CD14-positive monocyte (primary cell): ENCODE measurements at regions not wholly inside any gene's neighbourhood (a gene's known extent, or its start where the extent isn't known, plus 50 kb on each side); places are given as distances from the start of the nearest gene placed in this dataset.
"Not testable (repeated sequence)": the region's sequence is repeated elsewhere in the genome, so short reads cannot be mapped to it uniquely, and the experiment has no call there.

Source experiments
- DNase-seq, 3 donors: peaks; one replicate each; pipeline ENCODE4 v3.0.0-alpha.2; 2011 to 2022
- H2AFZ ChIP-seq: 2 replicates; pipeline ENCODE4 v1.6.0; 2012; ENCODE audit warnings: mild to moderate bottlenecking, low read depth, low read length, inconsistent platforms; ENCODE audit not compliant: insufficient read depth, poor library complexity, severe bottlenecking
- H3K27ac ChIP-seq, 2 donors: 1 replicate in 1 of 2; 2 replicates in 1 of 2; pipeline ENCODE4 v1.5.1; 2012 to 2013; ENCODE audit warnings: low read length in 2 of 2, control low read depth in 1 of 2, inconsistent platforms in 1 of 2, low read depth in 1 of 2, mild to moderate bottlenecking in 1 of 2
- H3K27me3 ChIP-seq, 2 donors: one replicate each; pipeline versions ENCODE4 v1.6.0 to v1.6.1; 2011 to 2013; ENCODE audit warnings: low read length in 2 of 2; ENCODE audit not compliant: control insufficient read depth in 2 of 2, insufficient read depth in 2 of 2
- H3K36me3 ChIP-seq, 2 donors: replicated peaks in 1 of 2; 1 replicate in 1 of 2; 2 replicates in 1 of 2; pipeline versions ENCODE4 v1.5.1 to v1.6.1; 2012 to 2013; ENCODE audit warnings: low read length in 2 of 2, control low read depth in 1 of 2, inconsistent platforms in 1 of 2, mild to moderate bottlenecking in 1 of 2; ENCODE audit not compliant: insufficient read depth in 2 of 2, control insufficient read depth in 1 of 2
- H3K4me1 ChIP-seq, 2 donors: 1 replicate in 1 of 2; 2 replicates in 1 of 2; pipeline versions ENCODE4 v1.5.1 to v1.6.1; 2012 to 2013; ENCODE audit warnings: low read length in 2 of 2, control low read depth in 1 of 2, inconsistent platforms in 1 of 2, mild to moderate bottlenecking in 1 of 2, moderate library complexity in 1 of 2; ENCODE audit not compliant: insufficient read depth in 2 of 2, control insufficient read depth in 1 of 2
- H3K4me2 ChIP-seq: replicated peaks from 2 replicates; pipeline ENCODE3; 2012; ENCODE audit warnings: low read length, moderate library complexity, mild to moderate bottlenecking; ENCODE audit not compliant: poor library complexity, severe bottlenecking; ENCODE audit errors: extremely low read depth
- H3K4me3 ChIP-seq, 3 experiments: fragments of 200-600 bp in 1 of 3; sonication (generic) in 1 of 3; replicated peaks in 1 of 3; 1 replicate in 2 of 3; 2 replicates in 1 of 3; pipeline ENCODE4 v1.5.1; 2011 to 2013; ENCODE audit warnings: low read length in 3 of 3, mild to moderate bottlenecking in 3 of 3, control low read depth in 2 of 3, low read depth in 2 of 3, inconsistent platforms in 1 of 3, moderate library complexity in 1 of 3
- H3K79me2 ChIP-seq: 2 replicates; pipeline ENCODE4 v1.6.0; 2012; ENCODE audit warnings: mild to moderate bottlenecking, control low read depth, inconsistent platforms, low read length, moderate library complexity; ENCODE audit not compliant: insufficient read depth
- H3K9ac ChIP-seq: 2 replicates; pipeline ENCODE4 v1.6.0; 2017; ENCODE audit warnings: low read length, mild to moderate bottlenecking; ENCODE audit not compliant: insufficient read depth, poor library complexity, severe bottlenecking
- H3K9me3 ChIP-seq, 2 donors: replicated peaks in 1 of 2; 1 replicate in 1 of 2; 2 replicates in 1 of 2; pipeline versions ENCODE4 v1.5.1 to v1.6.1; 2012 to 2013; ENCODE audit warnings: low read length in 2 of 2, control low read depth in 1 of 2; ENCODE audit not compliant: control insufficient read depth in 1 of 2, insufficient read depth in 1 of 2
- H4K20me1 ChIP-seq: 2 replicates; pipeline ENCODE4 v1.6.0; 2012; ENCODE audit warnings: mild to moderate bottlenecking, low read length, control low read depth, moderate library complexity; ENCODE audit not compliant: insufficient read depth
- H3K27ac Mint-ChIP-seq, 7 donors: one replicate each; pipeline ENCODE4 v1.8.0; 2020; ENCODE audit warnings: mild to moderate bottlenecking in 7 of 7, mixed read lengths in 7 of 7, moderate library complexity in 6 of 7, inconsistent platforms in 2 of 7
- H3K27me3 Mint-ChIP-seq, 3 donors: one replicate each; pipeline ENCODE4 v1.8.0; 2021 to 2022; ENCODE audit warnings: low read depth in 3 of 3, mild to moderate bottlenecking in 3 of 3, mixed read lengths in 3 of 3, moderate library complexity in 3 of 3, inconsistent platforms in 1 of 3
- H3K36me3 Mint-ChIP-seq, 2 donors: one replicate each; pipeline ENCODE4 v1.8.0; 2020; ENCODE audit warnings: mixed read lengths in 2 of 2, inconsistent platforms in 1 of 2, mild to moderate bottlenecking in 1 of 2
- H3K4me1 Mint-ChIP-seq: one replicate; pipeline ENCODE4 v1.8.0; 2020; ENCODE audit warnings: mild to moderate bottlenecking, mixed read lengths
- H3K4me3 Mint-ChIP-seq, 2 donors: one replicate each; pipeline ENCODE4 v1.8.0; 2020; ENCODE audit warnings: mild to moderate bottlenecking in 2 of 2, mixed read lengths in 2 of 2, moderate library complexity in 1 of 2
- H3K9me3 Mint-ChIP-seq, 7 donors: one replicate each; pipeline ENCODE4 v1.8.0; 2020 to 2022; ENCODE audit warnings: mixed read lengths in 7 of 7, mild to moderate bottlenecking in 6 of 7, moderate library complexity in 6 of 7, inconsistent platforms in 2 of 7
- CTCF ChIP-seq: fragments of 200-600 bp; IDR thresholded peaks from one replicate; pipeline ENCODE4 v1.8.0; 2022; ENCODE audit warnings: antibody characterized with exemption, mild to moderate bottlenecking
- WGBS: methylation state at CpG from one replicate; pipeline ENCODE4 v1.1.5; 2013; ENCODE audit warnings: missing lambda C conversion rate; ENCODE audit not compliant: insufficient coverage; 5-methylcytosine and 5-hydroxymethylcytosine counted together
- intact Hi-C, 2 donors: fragments of 100-400 bp; cut with micrococcal nuclease; formaldehyde crosslinking; loops; one replicate each; pipeline versions ENCODE4 v1.15.0 to v1.15.1; 2023

- no peak for DNase-seq
- no peak overlapping the region for H3K27ac ChIP-seq
- no peaks in the 10 kb centered on the region for H3K4me1 ChIP-seq
- no peaks in the 10 kb centered on the region for H4K20me1 ChIP-seq
- Mint-ChIP-seq H3K27me3 (no peaks in the 10 kb centered on the region), H3K9me3 (peaks cover 0 to 3% (median 1%) of the 10 kb centered on the region in 7 donors), H3K4me1 (no peaks in the 10 kb centered on the region), H3K36me3 (no peaks in the 10 kb centered on the region), H3K4me3 (no peak overlapping the region), H3K27ac (no peak overlapping the region)
- H3K4me3 ChIP-seq, result no peak overlapping the region
- no peaks in the 10 kb centered on the region for H3K79me2 ChIP-seq
- H3K27me3 ChIP-seq, result no peaks in the 10 kb centered on the region
- no peak overlapping the region for H2AFZ ChIP-seq
- no peak for TF ChIP-seq CTCF
- H3K9ac ChIP-seq, result no peak overlapping the region
- no peak overlapping the region for H3K4me2 ChIP-seq
- H3K9me3 ChIP-seq, result no peaks in the 10 kb centered on the region
- no CpG with 5 or more reads among the region's 1 CpG for WGBS
- no peaks in the 10 kb centered on the region for H3K36me3 ChIP-seq
- intact Hi-C loops, result no loop called here
Measured at GRCh38 chrX:15013461-15013860, 140.2 kb downstream of the MOSPD2 start.

- no peaks in the 10 kb centered on the region for H3K79me2 ChIP-seq
- Mint-ChIP-seq H3K36me3 (no peaks in the 10 kb centered on the region), H3K27me3 (peaks cover 0 to 1% (median 0%) of the 10 kb centered on the region in 3 donors), H3K27ac (no peak overlapping the region), H3K4me1 (no peaks in the 10 kb centered on the region), H3K4me3 (no peak overlapping the region), H3K9me3 (peaks cover 0 to 5% (median 0%) of the 10 kb centered on the region in 7 donors)
- H3K27me3 ChIP-seq, result no peaks in the 10 kb centered on the region
- H3K4me2 ChIP-seq, result no peak overlapping the region
- TF ChIP-seq CTCF, result no peak
- no peak overlapping the region for H2AFZ ChIP-seq
- H3K27ac ChIP-seq, result no peak overlapping the region
- no peaks in the 10 kb centered on the region for H3K9me3 ChIP-seq
- DNase-seq, result no peak
- H3K36me3 ChIP-seq, result no peaks in the 10 kb centered on the region
- no peaks in the 10 kb centered on the region for H3K4me1 ChIP-seq
- WGBS, result no CpG with 5 or more reads among the region's 2 CpGs
- intact Hi-C loops, result no loop called here
- H3K9ac ChIP-seq, result no peak overlapping the region
- no peak overlapping the region for H3K4me3 ChIP-seq
- H4K20me1 ChIP-seq, result no peaks in the 10 kb centered on the region
Measured at GRCh38 chrX:14997271-14997670, 124.0 kb downstream of the MOSPD2 start.

GRCh38 chrX:14984425-14984824, 111.2 kb downstream of the MOSPD2 start:
- H3K4me3 Mint-ChIP-seq, DNase-seq, H3K27ac ChIP-seq, H3K27me3 Mint-ChIP-seq, H3K4me1 Mint-ChIP-seq, intact Hi-C loops, H3K9ac ChIP-seq, H3K27ac Mint-ChIP-seq, H2AFZ ChIP-seq, H3K27me3 ChIP-seq, H3K36me3 ChIP-seq, H3K79me2 ChIP-seq, H4K20me1 ChIP-seq, H3K4me3 ChIP-seq, H3K9me3 Mint-ChIP-seq, H3K9me3 ChIP-seq, H3K4me2 ChIP-seq, H3K36me3 Mint-ChIP-seq, H3K4me1 ChIP-seq: not testable (repeated sequence)
- no CpG with 5 or more reads among the region's 5 CpGs for WGBS
